IPS-11a (cell line): ENCODE measurements at regions not wholly inside any gene's neighbourhood (a gene's known extent, or its start where the extent isn't known, plus 50 kb on each side); places are given as distances from the start of the nearest gene placed in this dataset.
"Not testable (repeated sequence)": the region's sequence is repeated elsewhere in the genome, so short reads cannot be mapped to it uniquely, and the experiment has no call there.

Experiments
- H3K4me3 ChIP-seq: one replicate; pipeline ENCODE4 v1.5.1; 2013; ENCODE audit warnings: low read depth, low read length, control low read depth

DNA sequence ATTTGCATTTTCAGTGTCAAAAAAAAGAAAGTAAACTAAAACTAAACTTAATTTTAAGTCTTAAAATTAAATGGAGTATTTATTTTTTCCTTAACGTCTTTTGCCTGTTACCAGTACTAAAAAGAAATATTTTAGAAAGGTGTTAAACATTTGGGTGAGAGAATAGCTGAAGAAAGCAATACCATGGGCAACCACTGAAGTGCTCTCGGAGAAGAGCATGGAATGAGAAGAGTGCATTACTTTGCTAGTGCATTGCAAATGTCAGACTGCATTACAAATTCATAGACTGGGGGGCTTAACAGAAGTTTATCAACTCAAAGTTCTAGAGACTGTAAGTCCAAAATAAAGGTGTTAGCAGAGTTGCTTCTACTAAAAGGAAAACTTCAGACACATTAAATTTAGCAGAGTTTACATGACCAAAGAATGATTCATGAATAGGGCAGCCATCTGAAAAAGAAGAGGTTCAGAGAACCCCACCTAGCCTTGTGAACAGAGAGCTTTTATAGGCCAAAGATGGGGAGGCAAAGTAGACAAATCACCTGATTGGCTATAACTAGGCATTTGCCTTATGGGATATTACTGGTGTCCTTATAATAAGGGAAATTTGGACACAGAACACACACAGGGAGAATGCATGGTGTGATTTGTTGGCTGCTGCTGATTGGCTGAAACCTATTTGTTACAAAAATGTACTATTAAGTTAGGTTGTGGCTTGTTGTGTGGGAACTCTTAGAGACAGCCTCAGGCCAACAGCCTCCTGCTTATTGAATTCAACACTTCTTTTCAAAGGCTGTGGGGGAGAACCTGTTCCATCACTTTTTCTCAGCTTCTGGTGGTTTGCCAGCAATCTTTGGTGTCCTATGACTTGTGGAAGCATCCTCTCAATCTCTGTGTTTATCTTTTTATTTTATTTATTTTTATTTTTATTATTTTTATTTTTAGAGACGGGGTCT is 106.7 kb upstream of the RREB1 start:
- H3K4me3 ChIP-seq, result no peak overlapping the region

DNA sequence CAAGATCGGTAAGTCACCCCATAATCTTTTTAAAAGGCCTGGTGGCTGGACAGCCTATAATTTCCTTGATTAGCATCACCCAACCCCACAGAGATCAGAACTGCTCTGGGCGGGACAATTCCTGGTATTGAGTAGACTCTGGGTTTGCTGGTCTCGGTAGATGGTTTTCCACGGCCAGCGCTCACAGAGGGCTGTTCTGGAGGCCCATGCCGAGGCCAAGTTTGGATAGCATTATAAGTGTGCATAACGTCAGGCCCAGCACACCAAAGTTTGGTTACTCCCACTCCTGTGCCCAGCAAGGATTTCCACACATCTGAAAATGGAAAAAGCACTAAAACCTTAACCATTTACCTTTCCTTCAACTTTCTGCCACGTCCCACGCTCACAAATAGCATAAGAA is 104.7 kb upstream of the RREB1 start:
- no peak overlapping the region for H3K4me3 ChIP-seq

- H3K4me3 ChIP-seq, result no peak overlapping the region
These were observed 103.0 kb upstream of the RREB1 start for GRCh38 chr6:7004581-7005297.

GRCh38 chr6:7006515-7007191 is 101.1 kb upstream of the RREB1 start:
- H3K4me3 ChIP-seq, result no peak overlapping the region

DNA sequence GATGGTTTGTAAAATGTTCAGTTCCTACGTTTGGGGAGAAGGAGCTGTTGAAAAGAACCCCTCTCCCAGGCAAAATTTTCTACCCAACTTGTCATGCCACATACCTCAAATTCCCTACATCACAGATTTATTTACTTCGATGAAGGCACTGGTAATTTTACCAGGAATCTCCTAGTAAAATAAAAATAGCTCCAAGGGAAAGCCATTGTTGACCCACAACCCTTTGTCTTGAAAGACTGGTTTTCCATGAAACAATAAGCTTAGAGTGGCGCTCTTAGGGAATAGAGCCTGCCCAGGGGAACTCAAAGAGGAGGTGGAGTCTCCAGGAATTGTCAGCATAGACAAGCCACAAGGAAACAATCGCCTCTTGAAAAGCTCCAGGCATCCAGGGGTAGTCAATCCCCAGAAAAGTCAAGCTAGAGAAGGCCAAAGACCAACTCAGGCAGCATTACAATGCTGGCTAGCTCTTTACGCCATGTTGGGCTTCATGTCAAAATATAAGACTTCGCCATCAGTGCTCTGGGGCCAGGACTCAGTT is 99.2 kb upstream of the RREB1 start:
- H3K4me3 ChIP-seq, result no peak overlapping the region

DNA sequence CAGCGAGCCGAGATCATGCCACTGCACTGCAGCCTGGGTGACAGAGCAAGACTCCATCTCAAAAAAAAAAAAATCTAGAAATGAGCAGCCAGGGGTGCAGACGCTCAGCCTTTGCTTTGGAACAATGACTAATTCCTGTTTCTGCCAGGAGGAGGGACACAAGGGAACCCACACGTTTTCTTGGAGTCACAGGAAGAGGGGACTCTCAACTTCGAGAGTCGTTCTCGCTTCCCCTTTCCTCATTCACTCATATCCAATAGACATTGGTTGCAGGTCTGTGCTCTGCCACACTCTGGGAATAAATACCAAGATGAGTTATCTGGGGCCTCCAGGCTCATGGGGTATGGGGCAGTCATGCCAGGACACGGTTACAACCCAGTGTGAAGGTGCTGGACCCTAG is 91.5 kb upstream of the RREB1 start:
- H3K4me3 ChIP-seq, result no peak overlapping the region

GRCh38 chr6:7021301-7021700 is 86.5 kb upstream of the RREB1 start:
- no peak overlapping the region for H3K4me3 ChIP-seq

DNA sequence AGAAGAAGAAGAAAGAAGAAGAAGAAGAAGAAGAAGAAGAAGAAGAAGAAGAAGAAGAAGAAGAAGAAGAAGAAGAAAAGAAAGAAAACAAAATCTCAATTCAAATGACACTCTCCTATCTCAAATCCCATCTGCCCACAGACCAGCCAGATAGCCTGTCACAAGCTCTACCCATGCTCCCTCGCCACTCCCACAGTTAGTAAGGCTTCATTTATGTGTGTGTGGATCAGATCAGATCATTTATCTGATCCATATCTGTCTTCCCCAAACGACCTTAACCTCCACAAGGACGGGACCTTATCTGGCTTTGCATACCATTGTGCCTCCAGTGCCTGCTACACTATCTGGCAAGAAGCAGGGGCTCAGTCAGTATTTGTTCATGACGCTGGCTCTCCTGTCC is 81.9 kb upstream of the RREB1 start:
- no peak overlapping the region for H3K4me3 ChIP-seq

DNA sequence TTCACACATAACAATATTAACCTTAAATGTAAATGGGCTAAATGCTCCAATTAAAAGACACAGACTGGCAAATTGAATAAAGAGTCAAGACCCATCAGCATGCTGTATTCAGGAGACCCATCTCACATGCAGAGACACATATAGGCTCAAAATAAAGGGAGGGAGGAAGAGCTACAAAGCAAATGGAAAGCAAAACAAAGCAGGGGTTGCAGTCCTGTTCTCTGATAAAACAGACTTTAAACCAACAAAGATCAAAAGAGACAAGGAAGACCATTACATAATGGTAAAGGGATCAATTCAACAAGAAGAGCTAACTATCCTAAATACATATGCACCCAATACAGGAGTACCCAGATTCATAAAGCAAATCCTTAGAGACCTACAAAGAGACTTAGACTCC is 78.8 kb upstream of the RREB1 start:
- not testable (repeated sequence) for H3K4me3 ChIP-seq

DNA sequence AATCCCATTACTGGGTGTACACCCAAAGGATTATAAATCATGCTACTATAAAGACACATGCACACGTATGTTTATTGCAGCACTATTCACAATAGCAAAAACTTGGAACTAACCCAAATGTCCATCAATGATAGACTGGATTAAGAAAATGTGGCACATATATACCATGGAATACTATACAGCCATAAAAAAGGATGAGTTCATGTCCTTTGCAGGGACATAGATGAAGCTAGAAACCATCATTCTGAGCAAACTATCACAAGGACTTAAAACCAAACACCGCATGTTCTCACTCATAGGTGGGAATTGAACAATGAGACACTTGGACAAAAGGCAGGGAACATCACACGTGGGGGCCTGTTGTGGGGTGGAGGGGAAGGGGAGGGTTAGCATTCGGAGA is 76.8 kb upstream of the RREB1 start:
- H3K4me3 ChIP-seq, result not testable (repeated sequence)

DNA sequence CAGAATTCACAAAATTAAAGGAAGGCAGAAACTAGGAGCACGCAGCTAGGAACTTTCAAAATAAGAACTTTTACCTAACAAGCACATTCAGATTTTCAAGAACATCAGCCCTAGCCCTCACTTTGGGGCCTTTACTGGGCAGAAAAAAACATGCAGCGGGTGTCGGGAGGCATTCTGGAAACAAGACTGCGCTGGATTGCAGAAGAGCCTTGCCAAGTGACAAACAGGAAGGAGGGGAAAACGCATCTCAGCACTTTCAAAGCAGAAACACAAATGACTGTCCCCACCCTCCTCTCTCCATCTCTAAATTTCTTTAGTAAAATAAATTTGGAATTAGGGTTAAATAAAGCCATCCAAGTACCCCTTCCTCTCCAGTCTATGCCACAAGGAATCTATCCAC is 74.6 kb upstream of the RREB1 start:
- H3K4me3 ChIP-seq, result no peak overlapping the region

GRCh38 chr6:7034055-7034454 is 73.7 kb upstream of the RREB1 start:
- no peak overlapping the region for H3K4me3 ChIP-seq

GRCh38 chr6:7035837-7036249 is 71.9 kb upstream of the RREB1 start:
- no peak overlapping the region for H3K4me3 ChIP-seq

DNA sequence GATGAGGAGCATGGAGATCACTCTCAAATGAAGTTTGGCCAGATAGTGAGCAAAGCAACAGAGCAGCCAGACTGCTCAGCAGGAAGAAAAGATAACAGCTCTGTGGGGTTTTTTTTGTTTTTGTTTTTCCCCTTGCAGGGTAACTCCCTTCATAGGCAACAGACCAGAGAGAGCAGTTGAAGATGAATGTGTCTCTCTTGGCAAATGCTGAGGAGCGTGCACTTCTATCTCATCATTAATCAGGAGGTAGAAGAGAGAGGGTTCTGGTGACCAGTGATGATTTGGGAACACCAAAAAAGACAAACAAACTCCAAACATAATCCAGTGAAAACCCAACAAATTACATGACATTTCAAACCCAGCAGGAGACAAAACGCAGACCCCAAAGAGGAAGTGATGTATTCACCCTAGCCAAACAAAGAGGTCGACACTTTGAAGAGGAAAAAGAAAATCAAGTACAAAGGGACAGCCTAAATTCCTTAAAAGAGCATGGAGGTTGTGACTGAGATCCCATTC is 66.2 kb upstream of the RREB1 start:
- H3K4me3 ChIP-seq, result no peak overlapping the region

DNA sequence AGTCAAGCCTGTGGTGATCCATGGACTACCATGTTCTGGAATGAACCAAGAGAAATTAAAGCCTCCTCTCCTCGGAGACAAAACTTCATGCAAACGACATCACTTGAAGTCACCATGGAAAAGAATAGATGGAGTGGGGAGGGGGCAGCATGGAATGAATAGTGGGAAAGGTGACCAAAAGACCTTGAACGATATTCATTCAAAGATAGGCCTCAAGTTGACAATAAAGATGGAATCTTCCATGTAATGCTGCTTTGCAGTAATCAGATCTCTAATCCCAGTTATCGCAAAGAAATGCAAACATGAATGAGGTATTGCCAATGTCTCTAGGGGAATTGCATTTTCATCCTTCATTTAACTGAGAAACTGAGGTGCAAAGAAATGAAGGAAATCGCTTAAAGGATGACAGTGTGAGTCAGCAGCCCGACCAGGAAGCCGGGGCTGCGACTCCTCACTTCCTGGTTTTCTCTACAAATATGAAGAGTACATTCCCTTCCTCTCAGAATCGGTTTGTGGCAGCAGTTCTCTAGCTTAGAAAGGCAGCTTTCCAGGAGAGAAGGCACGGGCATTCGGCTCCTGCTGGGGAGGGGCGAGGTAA is 65.6 kb upstream of the RREB1 start:
- no peak overlapping the region for H3K4me3 ChIP-seq

DNA sequence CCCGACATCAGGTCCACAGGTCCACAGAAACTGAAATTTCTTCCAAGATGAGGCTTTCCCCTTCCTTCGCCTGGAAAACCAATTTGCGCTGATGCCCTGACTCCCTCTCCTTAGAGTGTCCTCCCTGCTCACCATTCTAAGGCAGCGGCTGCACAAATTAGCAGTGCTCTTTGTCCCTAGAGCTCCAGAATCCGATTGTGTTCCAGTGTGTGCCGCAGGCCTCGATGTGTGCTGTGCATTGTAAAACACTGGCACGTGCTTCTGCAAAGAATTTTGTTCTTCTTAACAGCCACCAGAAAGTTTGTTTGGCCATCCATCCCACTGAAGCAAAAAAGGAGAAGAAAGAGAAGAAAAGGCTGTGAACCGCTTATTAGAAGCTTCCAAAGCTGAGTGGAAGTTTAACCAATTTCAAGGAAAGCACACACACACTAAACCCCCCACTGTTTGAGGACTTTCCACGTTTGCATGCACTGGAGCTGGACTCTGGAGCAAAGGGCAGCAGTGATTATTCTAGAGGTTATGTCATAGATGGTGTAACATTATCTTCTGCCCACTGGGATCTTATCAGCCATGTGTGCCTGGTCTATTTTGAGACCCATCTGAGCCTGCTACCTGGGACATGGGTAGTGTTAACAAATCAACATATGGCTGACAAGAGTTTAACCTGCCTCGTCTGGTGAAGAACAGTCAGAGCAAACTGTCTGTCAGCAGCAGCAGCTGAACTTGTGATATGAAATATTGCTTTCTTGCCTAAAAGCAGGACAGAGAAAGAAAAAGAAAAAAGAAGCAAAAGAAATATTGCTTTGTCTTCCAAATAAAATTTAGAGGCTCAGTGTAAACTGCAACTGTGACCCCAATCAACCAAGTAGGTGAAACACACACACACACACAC is 64.9 kb upstream of the RREB1 start:
- no peak overlapping the region for H3K4me3 ChIP-seq

DNA sequence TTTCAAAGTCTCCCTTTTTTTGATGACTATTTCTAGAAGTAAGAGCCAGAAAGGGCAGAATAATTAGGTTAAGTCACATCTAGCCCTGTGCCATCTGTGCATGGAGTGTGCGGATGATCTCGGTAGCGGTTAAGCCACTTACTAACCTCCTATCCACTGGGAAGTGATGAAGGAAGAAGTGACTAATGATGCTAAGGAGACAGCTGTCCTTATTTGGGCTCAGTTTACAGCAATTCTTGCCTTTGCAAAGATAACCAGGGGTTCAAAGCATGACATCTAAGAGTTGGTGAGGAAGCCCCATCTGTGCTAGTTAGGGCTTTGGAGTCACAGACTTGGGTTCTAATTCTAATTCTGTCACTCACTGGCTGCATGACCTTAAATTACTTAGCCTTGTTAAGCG is 62.4 kb upstream of the RREB1 start:
- no peak overlapping the region for H3K4me3 ChIP-seq

GRCh38 chr6:7045746-7046145 is 62.0 kb upstream of the RREB1 start:
- H3K4me3 ChIP-seq, result no peak overlapping the region

GRCh38 chr6:7047128-7047527 is 60.6 kb upstream of the RREB1 start:
- H3K4me3 ChIP-seq, result no peak overlapping the region

DNA sequence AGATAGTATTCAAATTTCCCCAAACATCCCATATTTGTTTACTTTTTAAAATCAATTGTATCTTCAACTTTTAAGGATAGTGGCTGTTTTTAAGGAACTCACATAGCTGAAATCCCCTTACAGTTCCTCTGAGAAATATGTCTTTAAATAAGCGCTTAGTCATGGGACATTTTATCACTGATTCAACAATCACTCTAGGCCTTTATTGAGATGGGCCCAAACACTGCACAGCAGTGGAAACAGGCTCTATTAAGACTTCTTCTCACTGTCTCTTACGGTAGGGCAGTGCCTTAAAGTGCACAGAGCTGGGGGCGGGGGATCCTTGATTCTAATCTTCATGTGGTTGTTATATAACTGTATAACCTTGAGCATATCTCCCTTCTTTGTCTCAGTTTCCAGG is 59.8 kb upstream of the RREB1 start:
- H3K4me3 ChIP-seq, result no peak overlapping the region
